ENCODE measurements at regions not wholly inside any gene's neighbourhood (a gene's known extent, or its start where the extent isn't known, plus 50 kb on each side); places are given as distances from the start of the nearest gene placed in this dataset.
"Not testable (repeated sequence)": the region's sequence is repeated elsewhere in the genome, so short reads cannot be mapped to it uniquely, and the experiment has no call there.

- DNase-seq (ENCODE audit: missing footprints), result no peak
- intact Hi-C loops (cut with DNase I), result no loop called here
- ATAC-seq, result no peak
Observed at GRCh38 chr5:108617467-108618435, 129.9 kb upstream of the FER start.

GRCh38 chr5:108615216-108615615 is 132.5 kb upstream of the FER start:
- DNase-seq (ENCODE audit: missing footprints) (no peak), ATAC-seq (no peak)
- intact Hi-C loops (cut with DNase I), result no loop called here

DNA sequence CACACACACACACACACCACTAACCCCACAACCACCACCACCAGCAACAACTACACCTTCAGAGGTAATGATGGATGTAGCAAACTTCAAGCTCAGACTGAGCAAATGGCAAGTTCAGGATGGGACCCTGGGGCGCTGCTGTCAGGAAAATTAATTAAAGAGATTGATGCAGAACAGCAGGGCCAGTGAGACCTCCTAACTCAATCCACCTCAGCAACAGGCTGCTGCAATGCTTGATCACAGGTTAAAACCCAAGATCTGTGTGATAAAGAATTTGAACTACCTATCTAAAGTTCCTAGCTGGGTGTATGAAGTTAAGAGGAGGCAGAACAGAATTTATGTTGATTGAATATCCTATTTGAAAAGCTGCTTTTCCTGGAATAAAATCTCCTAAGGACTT is 140.3 kb upstream of the FER start:
- no peak for DNase-seq (ENCODE audit: missing footprints)
- intact Hi-C loops (cut with DNase I), result no loop called here
- no peak for ATAC-seq

GRCh38 chr5:108606185-108606584 is 141.5 kb upstream of the FER start:
- DNase-seq (ENCODE audit: missing footprints), result no peak
- intact Hi-C loops (cut with DNase I), result no loop called here
- no peak for ATAC-seq

- intact Hi-C loops (cut with DNase I), result no loop called here
- ATAC-seq (no peak), DNase-seq (ENCODE audit: missing footprints) (no peak)
Observed at GRCh38 chr5:108602830-108603229, 144.9 kb upstream of the FER start.

DNA sequence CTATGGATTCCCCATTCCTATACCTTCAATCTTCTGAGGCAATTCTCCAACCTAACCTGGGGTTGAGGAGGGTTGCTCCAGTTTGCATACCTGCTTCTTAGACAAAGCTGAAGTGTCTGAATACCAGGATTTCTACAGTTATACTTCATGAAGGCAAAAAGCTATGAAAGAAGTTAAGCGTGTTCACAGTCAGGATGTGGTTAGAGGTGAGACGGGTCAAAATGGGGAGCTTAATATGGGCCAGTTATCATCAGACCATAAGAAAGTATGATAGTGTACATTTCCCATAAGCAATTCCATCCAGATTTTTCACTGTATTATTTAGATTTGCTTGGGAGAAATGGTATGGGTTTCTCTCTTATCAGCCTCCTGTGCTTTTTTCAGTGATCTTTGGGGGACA is 156.9 kb upstream of the FER start:
- intact Hi-C loops (cut with DNase I), result no loop called here
- DNase-seq (ENCODE audit: missing footprints) (no peak), ATAC-seq (no peak)

DNA sequence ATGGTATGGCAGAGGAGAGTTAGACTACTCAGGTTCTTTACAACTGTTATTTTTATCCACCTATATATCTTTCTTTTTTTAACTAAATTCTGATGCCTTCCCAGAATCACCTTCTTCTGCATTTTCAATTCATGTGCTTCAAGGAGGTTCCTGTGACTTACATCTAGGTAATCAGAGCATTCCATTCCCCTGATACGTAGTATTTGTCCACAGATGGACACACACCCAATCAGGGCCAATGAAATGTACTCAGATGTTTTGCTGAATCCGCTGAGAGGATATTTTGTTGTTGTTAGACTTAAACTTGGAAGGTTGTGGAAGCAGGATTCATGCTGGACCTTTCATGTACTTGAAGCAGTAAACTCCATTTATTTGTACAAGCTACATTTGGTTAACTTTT is 159.4 kb upstream of the FER start:
- ATAC-seq, result no peak
- no peak for DNase-seq (ENCODE audit: missing footprints)
- intact Hi-C loops (cut with DNase I), result no loop called here

DNA sequence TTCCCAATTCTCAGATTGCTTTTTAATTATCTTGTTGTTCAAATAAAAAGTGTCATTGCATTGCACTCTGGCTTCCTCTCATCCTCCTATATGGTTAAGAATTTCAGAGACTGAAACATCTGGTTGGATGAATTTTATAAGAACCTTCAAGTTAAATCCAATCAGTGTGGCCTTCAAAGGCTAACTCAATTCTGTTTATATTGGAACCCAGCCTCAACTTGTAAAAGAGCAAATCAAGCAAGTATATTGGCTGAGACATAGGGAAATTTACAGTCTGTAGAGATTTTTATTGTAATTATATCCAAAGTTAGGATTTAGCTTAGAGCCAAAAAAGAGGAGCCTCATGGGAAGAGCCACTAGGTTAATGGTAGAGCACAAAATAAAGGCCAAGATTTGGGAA is 159.9 kb upstream of the FER start:
- DNase-seq (ENCODE audit: missing footprints) (no peak), ATAC-seq (no peak)
- intact Hi-C loops (cut with DNase I), result no loop called here

DNA sequence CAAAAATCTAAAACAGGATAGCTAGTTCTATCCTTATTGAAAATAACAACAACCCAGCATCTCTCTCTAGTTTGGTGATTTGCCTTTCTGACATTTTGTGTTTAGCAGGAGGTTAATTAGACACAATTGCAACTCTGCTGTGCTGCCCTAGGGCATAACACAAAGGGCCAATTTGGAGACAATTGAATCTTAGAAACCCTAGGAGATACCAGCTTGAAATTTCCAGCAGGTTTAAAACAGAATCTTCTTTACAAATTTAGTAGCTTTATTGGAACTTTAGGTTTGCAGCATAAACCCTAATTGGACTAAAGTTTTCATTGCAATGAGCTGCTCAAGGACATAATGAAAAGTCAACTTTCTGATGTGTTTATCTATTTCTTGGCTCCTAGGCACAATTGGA is 166.7 kb upstream of the FER start:
- DNase-seq (ENCODE audit: missing footprints) (no peak), ATAC-seq (no peak)
- intact Hi-C loops (cut with DNase I), result no loop called here

GRCh38 chr5:108579236-108579635 is 168.5 kb upstream of the FER start:
- ATAC-seq, result peak; percentile 54

GRCh38 chr5:108578791-108579190 is 168.9 kb upstream of the FER start:
- DNase-seq (ENCODE audit: missing footprints) (no peak), ATAC-seq (no peak)
- intact Hi-C loops (cut with DNase I), result no loop called here

More at GRCh38 chr5:108579236-108579635, 168.5 kb upstream of the FER start:
- no peak for DNase-seq (ENCODE audit: missing footprints)
- intact Hi-C loops (cut with DNase I), result no loop called here

GRCh38 chr5:108567429-108567828 is 180.3 kb upstream of the FER start:
- intact Hi-C loops (cut with DNase I), result no loop called here
- no peak for DNase-seq (ENCODE audit: missing footprints)
- peak; percentile 83 for ATAC-seq

DNA sequence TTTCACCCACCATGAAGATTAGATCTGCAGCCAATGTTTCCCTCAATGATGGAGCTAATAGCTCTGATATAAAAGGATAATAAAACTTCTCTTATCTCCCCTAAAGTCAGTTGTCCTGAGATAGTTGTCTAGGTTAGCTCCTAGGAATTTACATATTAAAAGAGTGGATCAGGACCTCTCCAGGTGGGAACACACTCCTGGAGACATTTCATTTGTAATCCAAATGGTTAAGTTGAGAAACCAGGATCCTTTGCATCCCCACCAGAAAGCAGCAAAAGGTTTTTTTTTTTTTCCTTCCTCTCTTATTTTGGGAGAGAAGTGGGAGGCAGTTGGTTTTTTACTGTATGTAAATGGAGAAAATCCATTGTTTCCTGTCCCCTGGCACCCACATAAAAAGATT is 182.5 kb upstream of the FBXL17 start:
- ATAC-seq (no peak), DNase-seq (ENCODE audit: missing footprints) (no peak)
- intact Hi-C loops (cut with DNase I), result no loop called here

- no peak for ATAC-seq
- no peak for DNase-seq (ENCODE audit: missing footprints)
- intact Hi-C loops (cut with DNase I), result no loop called here
Observed at GRCh38 chr5:108562205-108562454, 180.2 kb upstream of the FBXL17 start.

DNA sequence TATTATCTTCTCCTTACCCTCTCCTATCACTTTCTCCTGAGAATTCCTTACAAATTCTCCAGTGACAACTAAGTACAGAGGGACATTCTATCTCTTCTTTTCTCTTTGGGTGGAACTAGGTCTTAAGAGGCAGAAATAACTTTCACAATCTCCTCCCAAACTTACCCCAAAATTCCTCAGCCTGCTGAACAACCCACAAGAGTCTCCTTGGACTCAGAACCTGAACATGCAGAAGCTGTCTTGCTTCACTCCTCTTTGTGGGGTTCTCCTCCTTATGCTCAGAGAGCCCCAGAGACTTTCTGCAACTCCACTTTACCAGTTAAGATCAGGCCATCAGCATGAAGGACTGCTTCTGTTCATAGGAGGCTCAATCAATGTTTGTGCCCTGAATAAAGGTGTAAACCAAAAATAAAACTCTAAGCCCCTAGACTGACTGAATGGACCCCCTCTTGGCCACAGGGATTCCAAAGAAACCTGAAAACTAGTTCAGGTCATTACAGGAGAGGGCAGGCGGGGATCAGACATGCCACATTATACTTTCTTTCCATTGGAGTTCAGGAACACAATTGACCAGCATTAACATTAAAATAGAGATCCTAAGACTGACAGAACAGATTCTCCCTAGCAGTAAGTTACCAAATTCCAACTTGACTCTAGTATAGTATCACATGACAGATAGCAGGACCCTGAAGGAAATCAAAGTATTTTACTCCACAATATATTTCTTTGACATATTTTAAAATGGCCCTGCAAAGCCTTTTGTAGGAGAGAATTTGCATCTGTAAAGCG is 179.7 kb upstream of the FBXL17 start:
- DNase-seq (ENCODE audit: missing footprints), result no peak
- intact Hi-C loops (cut with DNase I), result no loop called here
- ATAC-seq, result no peak

DNA sequence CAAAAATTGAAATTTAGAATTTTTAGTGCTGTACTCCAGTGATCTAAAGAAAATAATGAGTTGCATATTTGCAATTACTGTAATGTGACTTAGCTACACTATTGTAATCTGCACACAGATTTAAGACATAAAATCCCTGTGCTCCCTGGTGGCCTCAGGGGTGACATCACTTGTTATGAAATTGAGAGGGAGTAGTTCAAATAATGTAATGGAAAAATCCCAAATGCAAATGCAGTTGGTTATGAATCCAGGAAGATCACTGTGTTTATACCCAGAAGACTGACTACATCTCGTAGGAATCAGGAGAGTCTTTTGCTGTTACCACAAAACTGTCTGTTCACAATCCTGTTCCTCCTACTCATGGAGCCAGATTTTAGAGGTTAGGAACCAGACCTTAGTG is 178.7 kb upstream of the FBXL17 start:
- no peak for DNase-seq (ENCODE audit: missing footprints)
- intact Hi-C loops (cut with DNase I), result no loop called here
- peak; percentile 86 for ATAC-seq

- no peak for ATAC-seq
- intact Hi-C loops (cut with DNase I), result no loop called here
- DNase-seq (ENCODE audit: missing footprints), result no peak
Observed at GRCh38 chr5:108560166-108560565, 178.3 kb upstream of the FBXL17 start.

DNA sequence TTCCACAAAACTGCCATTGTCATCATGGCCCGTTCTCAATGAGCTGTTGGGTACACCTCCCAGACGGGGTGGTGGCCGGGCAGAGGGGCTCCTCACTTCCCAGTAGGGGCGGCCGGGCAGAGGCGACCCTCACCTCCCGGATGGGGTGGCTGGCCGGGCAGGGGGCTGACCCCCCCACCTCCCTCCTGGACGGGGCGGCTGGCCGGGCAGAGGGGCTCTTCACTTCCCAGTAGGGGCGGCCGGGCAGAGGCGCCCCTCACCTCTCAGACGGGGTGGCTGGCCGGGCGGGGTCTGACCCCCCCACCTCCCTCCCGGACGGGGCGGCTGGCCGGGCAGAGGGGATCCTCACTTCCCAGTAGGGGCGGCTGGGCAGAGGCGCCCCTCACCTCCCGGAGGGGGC is 176.9 kb upstream of the FBXL17 start:
- intact Hi-C loops (cut with DNase I); ATAC-seq; DNase-seq (ENCODE audit: missing footprints): not testable (repeated sequence)

DNA sequence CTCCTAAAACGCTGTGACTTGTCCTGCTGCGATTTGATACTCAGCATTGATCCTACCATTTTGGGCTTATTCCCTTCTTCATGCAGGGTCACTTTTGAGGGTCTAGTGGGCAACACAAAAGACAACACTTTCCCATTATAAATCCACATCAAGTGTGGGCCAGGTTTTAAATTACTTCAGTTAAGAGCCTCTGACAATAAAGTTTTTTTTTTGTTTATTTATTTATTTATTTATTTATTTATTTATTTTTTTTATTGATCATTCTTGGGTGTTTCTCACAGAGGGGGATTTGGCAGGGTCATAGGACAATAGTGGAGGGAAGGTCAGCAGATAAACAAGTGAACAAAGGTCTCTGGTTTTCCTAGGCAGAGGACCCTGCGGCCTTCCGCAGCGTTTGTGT is 176.2 kb upstream of the FBXL17 start:
- ATAC-seq; DNase-seq (ENCODE audit: missing footprints); intact Hi-C loops (cut with DNase I): not testable (repeated sequence)

GRCh38 chr5:108557686-108558085 is 175.8 kb upstream of the FBXL17 start:
- intact Hi-C loops (cut with DNase I), result no loop called here
- no peak for ATAC-seq
- DNase-seq (ENCODE audit: missing footprints), result no peak

All from Right ventricle myocardium inferior (tissue), 1 donor.